ENCODE measurements at regions not wholly inside any gene's neighbourhood (a gene's known extent, or its start where the extent isn't known, plus 50 kb on each side); places are given as distances from the start of the nearest gene placed in this dataset.
"Not testable (repeated sequence)": the region's sequence is repeated elsewhere in the genome, so short reads cannot be mapped to it uniquely, and the experiment has no call there.

DNA sequence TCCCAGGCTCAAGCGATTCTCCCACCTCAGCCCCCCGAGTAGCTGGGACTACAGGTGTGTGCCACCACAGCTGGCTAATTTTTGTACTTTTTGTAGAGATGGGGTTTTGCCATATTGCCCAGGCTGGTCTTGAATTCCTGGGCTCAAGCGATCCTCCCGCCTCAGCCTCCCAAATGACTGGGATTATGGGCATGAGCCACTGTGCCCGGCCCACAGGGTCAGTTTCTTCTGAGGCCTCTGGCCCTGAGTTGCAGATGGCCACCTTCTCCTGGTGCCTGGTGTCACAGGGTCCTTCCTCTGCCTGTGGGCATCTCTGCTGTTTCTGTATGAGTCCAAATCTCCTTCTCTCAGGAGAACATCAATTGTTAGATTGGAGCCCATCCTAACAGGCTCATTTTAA is 121.4 kb upstream of the TNRC6C start:
- DNase-seq: not testable (repeated sequence)

DNA sequence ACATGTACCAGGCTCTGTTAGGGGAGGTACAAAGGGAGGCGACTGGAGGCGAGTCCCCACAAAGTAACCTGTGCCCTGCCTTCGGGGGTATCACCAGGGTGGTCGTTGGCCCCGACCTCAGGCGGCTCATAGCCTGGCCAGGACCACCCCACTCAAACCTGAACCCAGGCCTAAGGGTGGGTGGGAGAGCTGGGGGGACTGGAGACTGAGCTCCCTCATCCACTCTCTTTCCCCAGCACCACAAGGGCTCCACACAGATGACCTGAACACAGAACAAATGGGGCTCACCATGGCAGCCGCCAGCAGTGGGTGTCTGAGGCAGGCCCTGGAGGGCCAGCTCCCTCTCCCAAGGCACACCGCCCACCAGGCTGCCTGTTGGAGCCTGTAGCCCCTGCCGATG is 120.6 kb upstream of the TNRC6C start:
- no peak for DNase-seq

- DNase-seq: no peak
These were observed 119.5 kb upstream of the TNRC6C start for GRCh38 chr17:77838748-77839697.

- no peak for DNase-seq
These were observed 118.6 kb upstream of the TNRC6C start for GRCh38 chr17:77839698-77840512.

GRCh38 chr17:77840513-77841165 is 117.9 kb upstream of the TNRC6C start:
- no peak for DNase-seq

GRCh38 chr17:77841742-77842527 is 116.6 kb upstream of the TNRC6C start:
- no peak for DNase-seq

- no peak for DNase-seq
These were observed 115.9 kb upstream of the TNRC6C start for GRCh38 chr17:77842528-77843147.

GRCh38 chr17:77843255-77843895 is 115.1 kb upstream of the TNRC6C start:
- not testable (repeated sequence) for DNase-seq

DNA sequence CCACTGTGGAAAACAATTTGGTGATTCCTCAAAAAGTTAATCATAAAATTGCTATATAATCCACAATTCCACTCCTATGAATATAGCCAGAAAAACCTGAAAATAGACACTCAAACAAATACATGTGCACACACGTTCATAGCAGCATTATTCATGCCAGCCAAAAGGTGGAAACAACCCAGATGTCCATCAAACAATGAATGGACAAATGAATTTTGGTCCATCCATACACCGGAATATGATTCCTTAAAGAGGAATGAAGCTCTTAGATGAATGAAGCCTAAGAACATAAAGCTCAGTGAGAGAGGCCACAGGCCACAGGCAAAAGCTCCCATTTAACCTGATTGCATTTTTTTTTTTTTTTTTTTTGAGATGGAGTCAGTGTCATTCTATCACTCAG is 114.6 kb upstream of the TNRC6C start:
- DNase-seq: no peak

DNA sequence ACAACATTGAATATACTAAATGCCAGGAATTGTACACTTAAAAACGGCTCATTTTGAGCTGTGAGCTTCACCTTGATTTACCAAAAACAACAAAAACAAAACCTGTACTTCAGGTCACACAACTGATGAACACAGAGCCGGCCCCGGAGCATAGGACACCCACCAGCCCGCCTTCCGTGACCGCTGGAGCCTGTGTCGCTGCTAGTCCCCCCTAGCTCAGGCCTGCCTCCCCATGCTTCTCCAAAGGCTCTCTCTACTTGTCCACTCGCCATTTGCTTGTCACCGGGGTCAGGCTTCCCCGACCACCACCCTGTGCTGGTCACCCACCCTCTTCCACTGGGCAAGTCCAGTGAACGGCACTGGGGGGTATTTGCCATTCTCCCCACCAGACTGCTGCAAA is 113.8 kb upstream of the TNRC6C start:
- no peak for DNase-seq

DNA sequence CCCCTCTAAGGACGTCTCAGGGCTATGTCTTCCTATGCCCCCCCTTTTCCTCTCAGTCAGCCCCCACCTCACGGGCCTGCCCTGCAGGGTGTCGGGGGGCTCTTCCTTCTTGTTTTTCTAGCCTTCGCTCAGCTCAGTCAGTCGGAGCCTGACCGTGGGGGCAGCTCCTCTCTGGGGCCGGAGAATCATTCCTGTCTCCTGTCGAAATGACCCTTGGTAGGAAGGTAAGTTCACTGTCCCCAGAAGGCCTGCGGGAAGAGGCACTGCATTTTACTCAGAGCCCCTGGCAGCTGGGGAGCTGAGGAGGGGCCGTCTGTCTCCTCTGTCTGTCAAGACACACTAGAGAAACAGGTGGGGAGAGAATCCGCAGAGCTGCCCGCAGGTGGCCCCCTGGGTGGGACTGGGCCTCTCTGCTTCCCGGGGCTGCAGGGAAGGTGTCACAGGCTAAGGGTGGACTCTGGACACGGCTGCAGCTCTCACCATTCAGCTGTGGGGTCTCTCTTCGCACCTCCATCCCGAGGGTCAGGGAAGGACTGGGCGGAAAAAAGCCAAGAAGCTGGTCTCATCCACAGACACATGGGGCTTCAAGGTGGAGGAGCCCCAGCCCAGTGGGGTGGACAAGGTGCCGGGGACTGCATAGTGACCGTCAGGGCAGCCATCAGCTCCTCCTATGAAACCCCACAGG is 112.8 kb upstream of the TNRC6C start:
- no peak for DNase-seq

DNA sequence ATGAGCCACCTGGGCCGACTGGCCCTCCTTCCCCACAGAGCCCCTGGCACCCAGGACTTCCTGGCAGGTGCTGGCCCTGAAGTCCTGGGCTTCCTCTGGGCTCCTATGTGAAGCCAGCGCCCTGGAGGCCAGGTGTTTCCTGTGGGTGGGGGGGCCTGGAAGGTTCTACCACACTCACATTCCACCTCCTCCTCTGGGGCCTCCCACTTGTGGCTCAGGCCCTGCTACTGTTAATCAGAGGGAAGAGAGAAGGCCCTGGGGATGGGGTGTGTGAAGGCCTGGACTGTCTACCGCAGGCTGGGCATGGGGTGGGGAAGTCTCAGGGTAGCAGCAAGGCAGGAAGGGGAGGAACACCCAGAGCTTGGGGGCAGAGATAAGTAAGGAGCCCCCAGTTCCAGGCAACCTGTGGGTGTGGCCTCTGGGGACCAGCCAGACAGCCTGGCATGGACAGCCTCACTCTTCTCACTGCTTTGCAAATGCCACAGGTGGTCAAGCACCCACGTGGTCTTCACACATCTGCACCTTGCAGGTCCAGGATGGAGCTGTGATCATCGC is 111.9 kb upstream of the TNRC6C start:
- no peak for DNase-seq

DNA sequence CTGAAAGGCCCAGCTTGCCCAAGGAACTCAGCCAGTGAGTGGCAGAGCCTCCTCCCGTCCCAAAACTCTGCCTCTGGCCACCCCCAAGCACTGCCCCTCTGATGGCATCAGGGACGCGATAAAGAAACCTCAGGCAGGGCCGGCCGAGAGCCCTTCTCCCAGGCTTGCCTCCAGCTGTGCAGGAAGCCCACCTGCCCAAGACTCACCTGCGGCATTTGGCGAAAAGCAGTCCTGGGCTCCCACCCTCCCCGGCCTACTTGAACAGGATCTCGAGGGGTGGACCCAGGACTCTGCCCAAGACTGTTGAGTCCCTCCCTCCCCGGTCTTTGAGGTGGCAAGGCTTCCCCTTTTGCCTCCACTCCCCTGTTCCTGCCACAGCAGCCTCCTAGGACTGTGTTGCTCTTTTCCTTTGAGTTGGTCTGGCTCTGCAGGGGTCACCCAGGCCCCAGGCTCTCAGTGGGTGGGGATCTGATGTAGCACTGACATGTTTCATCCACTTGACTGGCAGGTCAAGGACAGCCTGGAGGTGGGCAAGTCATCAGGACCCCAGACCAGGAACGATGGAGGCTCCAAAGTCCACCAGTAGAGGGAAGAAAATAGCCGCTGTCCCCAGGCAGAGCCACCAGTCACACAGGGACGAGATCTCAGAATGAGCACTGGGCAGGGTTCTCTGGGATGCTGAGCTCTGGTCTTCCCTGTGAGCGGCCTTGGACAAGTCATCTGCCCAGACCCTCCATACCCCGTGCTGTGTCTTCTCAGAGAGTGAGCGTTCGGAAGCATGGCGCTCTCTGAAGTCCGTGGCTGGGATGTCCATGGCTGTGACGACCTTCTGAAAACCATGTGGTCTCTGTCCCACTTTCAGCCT is 111.0 kb upstream of the TNRC6C start:
- no peak for DNase-seq

DNA sequence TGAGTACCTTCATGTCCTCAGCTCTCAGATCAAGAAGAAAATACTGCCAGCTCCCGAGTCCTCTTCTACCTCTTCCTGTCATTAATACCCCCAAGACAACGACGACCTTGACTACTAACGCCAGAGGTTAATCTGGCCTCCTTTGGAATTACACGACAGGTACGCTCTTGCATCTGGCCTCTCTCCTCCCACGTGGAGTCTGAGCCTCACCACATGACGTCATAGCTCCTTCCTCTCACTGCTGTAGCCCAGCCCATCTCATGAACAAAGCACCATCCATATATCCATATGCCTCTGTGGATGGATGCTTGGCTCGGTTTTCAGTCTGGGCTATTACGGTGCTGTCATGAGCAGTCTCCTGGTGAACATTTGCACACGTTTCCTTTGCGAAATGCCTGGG is 110.2 kb upstream of the TNRC6C start:
- no peak for DNase-seq

DNA sequence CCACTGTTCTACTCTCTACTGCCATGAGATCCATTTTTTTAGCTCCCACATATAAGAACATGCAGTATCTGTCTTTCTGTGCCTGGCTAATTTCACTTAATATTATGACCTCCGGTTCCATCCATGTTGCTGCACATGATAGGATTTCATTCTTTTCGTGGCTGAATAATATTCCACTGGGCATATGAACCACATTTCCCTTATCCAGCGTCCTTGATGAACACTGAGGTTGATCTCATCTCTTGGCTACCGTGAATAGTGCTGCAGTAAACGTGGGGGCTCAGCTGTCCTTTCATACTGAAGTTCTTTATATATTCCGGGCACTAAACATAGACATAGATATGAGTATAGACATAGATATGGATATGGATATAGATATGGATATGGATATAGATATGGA is 109.3 kb upstream of the TNRC6C start:
- DNase-seq: no peak

GRCh38 chr17:77851921-77852320 is 106.6 kb upstream of the TNRC6C start:
- no peak for DNase-seq

- DNase-seq: no peak
These were observed 105.8 kb upstream of the TNRC6C start for GRCh38 chr17:77852731-77853130.

GRCh38 chr17:77853191-77853977 is 105.1 kb upstream of the TNRC6C start:
- DNase-seq: no peak
